Breast epithelium (tissue), 3 donors: ENCODE measurements at regions not wholly inside any gene's neighbourhood (a gene's known extent, or its start where the extent isn't known, plus 50 kb on each side); places are given as distances from the start of the nearest gene placed in this dataset.

Source experiments
- CTCF ChIP-seq, 3 donors: fragments of 450-650 bp; IDR thresholded peaks; one replicate each; pipeline ENCODE4 v1.5.1; 2016 to 2017; ENCODE audit warnings: antibody characterized with exemption in 3 of 3, mild to moderate bottlenecking in 3 of 3, moderate library complexity in 3 of 3
- POLR2AphosphoS5 ChIP-seq, 3 donors: sonication (generic); formaldehyde crosslinking; IDR thresholded peaks; one replicate each; pipeline ENCODE4 v1.6.1; 2017; ENCODE audit warnings: antibody characterized with exemption in 3 of 3

- TF ChIP-seq CTCF (IDR thresholded peaks at IDR 0.05) (no peak), POLR2AphosphoS5 (IDR thresholded peaks at IDR 0.05) (no peak)
Observed at GRCh38 chr2:185891403-185891802, 152.8 kb downstream of the FSIP2 start.
